ENCODE measurements at regions not wholly inside any gene's neighbourhood (a gene's known extent, or its start where the extent isn't known, plus 50 kb on each side); places are given as distances from the start of the nearest gene placed in this dataset.

DNA sequence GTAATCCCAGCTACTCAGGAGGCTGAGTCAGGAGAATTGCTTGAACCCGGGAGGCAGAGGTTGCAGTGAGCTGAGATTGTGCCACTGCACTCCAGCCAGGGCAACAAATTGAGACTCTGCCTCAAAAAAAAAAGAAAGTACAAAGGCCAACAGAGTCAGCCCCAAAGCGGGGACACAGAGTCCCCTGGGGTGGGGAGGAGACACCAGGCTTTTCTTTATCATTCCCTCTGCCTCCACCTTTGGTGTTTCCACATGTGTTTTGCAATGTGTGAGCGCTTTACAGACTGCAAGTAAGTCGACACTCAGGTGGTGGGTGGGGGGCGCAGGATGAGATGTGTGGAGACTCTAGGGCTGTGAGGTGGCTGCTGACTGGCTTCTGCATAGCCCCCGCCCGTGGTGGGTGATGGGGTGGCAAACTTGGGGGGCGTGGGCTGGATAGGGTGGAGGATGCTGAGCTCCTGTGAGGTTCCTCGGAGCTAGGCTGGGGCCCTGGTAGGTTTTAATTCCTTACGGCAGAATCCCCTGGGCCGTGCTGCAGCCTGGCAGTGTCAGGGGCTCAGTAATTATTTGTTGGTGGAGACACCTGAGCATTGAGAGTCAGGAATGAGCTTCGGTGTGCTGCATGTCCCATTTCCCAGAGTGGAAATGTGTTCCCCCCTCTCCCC is 177.2 kb downstream of the CTTN start:
- no peak for DNase-seq

DNA sequence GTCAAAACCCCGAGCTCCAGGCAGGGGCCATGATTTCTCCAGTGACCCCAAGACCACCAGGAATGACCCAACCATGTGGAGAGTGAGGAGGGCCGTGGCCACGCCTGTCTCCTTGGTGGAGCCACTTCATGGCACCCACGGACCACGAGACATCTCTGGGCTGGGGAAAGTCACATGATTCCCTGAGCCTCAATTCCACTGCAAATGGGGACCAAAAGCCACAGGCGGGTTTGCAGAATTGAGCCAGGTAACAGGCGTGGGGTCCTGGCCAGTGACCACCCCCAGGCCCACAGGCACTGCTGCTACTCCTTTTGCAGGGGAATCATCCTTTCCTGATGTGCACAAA is 178.9 kb downstream of the CTTN start:
- DNase-seq: no peak

DNA sequence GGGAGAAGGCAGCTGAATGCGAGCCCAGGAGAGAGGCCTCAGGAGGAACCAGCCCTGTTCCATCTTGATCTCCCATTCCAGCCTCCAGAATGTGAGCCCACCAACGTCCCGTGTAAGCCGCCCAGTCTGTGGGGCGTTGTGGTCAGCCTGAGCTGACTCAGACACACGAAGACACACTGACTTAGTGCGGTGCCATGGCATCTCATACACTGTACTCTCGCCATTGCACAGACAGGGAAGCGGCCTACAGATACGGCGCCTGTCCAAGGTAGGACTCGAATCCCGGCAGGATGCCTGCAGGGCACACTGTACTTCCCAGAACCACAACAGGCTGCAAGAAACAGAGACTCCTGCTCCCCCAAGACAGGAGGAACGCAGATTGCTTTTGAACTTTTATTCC is 179.6 kb downstream of the CTTN start:
- DNase-seq: no peak

DNA sequence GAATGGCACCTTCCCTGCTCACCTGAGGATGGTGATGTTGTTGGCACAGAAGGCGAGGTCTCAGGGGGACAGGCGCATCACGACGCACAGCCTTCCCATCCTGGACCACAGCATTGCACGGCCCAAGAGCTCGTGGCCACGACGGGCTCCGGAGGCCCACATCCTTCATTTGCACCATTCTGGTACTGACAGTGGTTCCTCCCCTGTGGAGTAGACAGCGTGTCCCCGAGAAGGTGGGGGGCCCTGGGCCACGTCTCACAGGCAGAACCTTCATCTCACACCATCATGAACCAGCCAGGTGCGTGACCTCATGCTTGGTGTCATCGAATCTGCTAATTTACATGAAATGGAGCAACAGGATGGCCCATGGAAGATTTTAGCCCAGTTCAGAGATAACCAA is 180.0 kb downstream of the CTTN start:
- no peak for DNase-seq

DNA sequence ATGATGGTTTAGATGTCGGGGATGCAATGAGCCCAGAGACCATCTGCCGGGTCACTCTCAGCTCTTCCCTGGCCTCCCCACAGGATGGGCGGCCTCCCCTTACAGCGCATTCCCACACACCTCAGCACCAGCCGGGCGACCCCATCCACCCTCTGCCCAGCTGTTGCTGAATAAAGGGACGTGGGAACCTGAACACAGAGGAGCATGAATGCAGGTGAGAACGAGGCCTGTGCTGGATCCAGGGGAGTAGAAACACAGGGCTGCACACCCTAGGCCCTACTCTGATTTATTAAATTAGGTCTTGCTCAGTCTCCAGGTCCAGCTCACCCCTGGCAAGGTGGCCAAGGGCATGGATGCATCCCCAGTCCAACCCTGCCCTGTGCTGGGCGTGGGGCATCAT is 180.5 kb downstream of the CTTN start:
- DNase-seq: no peak

DNA sequence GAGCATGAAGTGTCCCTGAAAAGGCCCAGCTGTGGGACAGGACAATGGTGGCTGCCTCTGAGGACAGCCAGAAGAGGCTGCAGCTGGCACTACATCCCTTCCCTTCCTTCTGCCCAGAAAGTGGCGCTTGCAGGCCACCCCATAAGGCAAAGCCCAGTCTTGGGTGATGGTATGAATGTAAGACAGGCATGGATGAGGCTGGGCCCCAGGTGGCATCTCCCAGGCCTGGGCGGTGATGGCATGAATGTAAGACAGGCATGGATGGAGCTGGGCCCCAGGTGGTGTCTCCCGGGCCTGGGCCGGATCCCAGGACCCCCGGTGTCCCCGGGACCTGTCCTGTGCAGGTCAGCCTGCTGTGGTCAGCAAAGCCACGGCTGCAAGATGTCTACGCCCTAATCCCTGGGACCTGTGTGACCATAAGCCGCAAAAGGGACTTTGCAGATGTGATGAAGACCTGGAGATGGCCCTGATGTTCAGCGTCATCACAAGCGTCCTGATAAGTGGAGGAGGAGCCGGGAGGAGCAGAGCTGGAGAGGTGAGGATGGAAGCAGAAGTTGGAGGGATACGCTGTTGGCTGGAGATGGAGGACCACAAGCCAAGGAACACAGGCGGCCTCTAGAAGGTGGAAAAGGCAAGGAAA is 181.1 kb downstream of the CTTN start:
- no peak for DNase-seq

DNA sequence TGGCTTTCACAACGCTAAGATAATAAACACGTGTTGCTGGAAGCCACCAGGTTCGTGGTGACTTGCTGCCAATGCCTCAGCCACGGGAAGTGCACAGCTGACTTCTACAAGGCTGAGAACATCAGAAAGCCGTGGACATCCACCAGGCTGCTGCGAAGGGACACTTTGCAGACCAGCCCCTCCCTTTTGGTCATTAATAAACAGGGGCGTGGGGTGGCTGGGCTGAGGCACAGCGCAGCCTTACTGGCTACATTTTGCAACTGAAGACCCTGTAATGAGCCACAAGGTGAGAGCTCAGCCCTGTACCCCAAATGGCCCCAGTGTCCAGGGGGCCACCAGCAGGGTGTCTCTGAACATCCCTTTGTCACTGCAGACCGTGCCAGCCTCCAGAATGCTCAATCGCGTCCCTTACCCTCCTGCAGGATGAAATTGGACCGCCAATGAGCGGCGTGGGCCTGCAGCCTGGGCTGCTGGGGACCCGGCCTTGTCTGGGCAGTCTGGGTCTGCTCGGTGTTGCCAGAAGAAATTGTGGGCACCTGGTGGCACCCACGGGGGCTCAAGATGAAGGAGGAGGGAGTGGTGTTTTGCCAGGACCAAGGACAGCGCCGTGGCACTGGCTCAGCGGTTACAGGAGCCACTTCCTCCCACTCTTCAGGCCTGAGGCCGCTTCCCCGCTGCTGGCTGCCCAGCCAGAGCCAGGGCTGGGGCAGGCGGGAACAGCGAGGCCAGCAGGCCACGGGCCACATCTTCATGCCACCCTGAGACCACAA is 181.9 kb downstream of the CTTN start:
- DNase-seq: no peak

DNA sequence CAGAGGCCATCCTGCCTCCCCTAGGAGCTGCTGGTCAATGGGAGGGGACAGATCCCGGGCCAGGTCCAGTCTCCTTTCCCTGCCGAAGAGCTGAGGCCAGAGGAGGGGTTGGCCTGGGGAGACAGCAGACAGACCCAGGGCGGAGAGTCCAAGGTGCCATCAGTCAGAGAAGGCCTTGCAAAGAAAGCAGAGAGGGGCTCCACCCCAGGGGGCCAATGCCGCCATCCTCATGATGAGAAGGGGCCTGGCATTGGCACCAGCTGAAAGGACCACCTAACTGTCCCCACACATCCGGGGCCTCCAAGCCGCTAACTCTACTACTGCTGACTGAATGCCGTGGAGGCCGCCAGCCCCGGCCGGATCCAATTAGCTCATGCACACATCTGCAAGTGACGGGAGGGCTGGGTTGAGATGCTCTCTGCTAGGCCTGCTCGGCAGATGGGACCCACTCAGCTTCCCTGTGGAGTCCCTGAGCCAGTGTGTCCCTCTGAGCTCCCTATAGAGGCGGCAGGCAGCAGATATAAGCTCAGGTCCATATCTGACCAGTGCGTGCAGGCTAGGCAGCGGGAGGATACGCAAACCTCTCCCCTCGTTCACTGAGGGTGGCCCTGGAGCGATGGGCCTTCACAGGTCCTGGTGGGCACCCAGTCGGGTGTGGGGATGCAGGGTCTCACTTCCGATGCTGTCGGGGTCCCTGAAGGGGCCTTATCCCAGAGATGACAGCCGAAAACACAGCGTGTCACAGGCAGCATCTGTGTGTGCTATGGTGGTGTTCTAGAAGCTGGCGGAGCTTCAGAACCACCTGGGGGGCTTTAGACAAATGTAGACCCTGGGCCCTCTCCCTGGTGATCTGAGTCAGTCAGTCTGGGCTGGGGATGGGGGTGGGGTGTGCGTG is 183.9 kb downstream of the CTTN start:
- DNase-seq: no peak

DNA sequence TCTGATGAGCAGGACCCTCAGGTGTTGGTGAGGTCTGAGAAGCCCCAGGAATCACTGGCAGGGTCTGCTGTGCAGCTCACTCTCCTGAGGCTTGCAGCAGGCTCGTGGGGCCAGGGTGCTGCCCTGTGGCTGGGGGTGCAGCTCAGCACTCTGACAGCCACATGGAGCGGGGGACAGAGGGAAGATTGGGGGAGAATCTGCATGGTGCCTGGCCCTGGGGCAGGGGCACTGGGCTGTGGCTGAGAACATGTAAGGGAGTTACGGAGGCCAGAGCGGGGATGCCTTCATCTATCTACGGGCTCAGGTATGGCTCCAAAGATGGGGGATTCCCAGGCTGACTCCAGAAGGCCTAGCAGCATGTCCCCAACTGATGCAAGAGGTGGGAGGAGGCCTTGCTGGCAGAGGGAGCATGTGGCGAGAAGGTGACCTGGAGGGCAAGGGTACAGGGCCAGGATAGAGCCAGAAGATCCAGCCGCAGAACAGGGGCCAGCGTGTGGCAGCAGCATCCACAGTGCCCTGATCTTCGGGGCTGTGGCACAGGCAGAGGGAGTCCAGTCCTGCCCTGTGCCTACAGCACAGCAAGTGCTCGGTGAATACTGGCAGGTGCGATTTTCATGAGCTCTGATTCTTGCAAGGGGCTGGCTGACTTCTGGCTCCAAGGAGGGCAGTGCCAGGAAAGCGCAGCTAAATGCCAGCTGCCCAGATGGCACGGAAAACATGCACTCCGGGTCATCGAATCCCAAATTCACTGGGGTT is 184.7 kb downstream of the CTTN start:
- DNase-seq: no peak

DNA sequence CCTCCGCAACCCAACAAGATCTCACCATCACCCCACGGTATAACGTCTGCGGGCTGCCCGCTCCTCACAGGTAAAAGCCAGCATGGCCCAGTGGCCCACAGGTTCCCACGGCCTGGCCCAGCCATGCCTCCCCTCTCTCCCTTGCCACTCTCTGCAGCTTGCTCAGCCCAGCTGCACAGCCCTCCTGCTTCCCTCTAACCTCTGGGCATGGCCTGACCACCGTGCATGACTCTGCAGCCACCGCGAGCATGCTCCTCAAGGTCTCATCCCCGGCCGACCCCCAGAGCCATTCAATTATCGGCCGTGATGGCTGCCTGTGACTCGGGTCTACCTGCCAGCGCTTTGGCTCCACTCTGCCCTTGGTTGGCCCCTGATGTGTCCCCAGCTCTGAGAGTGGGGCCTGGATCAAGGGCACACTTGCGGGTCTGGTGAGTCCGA is 185.5 kb downstream of the CTTN start:
- no peak for DNase-seq

DNA sequence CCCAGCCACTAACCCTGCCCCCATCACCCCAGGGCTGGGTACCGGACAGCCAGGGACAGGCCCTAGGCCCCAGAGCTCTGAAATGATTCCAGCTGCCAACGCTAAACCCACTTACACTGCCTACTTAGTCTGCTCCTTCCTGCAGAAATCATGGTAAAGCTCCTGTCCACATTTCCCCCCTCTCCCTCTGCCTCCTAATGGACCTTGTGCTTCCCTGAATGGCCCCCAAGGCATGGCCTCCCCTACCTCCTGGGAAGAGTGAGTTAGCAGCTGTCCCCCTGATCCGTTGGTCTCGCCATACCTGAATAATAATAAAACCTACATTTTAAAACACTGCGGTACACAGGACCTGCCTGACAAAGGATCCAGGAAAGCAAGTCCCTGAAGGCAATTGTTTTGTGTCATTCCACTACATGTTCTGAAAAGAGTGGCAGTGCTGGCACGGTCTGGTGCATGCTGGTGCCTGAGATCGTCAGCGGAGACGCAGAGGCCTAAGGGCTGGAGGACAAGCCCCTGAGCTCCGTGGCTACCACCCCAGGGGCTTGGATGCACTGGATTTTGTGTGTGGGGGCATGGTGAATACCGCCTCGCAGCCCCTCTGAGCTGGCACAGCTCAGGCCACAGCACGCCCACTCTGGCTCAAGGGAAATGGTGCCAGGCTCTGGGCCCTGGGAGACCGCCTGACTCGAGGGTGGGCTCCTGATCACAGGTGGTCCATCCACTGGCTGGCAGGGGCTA is 186.3 kb downstream of the CTTN start:
- no peak for DNase-seq

DNA sequence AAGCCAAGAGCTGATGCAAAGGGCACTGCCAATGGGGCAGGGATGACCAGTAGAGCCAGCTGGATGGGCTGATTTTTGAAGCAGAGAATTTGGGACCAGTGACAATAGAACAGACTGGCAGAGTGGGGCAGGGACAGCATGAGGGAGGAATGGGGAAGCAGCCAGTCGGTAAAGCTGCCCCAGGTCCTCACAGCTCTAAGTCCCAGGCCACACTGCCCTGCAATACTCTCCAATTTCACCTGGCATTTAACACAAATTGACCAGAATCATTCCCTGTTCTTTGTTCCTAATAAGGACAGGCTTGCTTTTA is 186.9 kb downstream of the CTTN start:
- no peak for DNase-seq

DNA sequence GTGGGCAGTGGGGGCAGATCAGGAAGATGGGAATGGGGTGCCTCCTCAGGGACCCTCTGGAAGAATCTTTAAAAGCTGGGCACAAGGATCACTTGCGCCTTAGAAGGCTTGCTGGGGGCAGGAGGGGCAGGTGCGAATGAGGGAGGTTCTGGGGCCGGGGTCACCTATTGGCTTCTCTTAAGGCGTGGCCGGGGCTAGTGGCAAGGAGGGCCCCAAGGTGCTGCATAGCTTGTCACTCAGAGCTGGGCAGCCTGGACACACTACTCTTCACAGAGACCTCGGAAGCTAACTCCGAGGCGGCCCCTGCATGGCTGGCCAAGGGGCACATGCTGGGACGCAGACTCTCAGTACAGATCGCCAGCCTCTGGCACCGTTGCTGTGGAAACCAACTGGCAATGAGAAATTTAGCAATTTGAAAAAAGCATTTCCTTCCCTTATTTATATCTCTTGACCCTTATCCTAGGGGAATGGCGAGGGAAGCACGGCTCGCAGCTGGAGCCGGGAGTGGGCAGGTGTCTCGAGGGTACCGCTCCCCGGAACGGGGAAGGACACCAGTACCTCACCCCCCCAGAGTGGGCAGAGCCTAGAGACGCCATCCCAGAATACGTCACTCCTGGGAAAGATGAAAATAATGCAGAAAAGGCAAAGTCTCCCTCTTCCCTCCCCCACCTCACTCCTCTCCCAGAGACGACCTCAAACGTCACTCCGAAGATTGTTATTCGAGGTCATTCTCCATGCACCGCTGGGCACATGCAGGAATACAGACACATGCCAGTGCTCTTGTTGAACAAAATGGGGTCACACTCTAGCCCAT is 188.1 kb downstream of the CTTN start:
- DNase-seq: no peak

DNA sequence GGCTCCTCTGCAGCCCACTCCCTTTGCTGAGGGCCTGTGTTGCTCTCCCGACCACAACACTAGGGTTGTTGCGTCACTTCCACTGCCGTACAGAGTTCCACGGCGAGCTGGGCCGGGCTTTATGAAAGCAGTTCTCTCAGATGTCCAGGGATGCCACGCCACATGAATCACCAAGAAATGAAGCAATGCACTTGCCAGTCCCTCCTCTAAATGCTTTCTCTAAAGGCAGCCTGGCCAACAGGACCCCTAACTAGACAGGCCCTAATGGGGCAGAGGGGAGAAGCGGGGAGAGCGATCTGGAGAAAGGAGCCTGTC is 188.7 kb downstream of the CTTN start:
- DNase-seq: no peak

DNA sequence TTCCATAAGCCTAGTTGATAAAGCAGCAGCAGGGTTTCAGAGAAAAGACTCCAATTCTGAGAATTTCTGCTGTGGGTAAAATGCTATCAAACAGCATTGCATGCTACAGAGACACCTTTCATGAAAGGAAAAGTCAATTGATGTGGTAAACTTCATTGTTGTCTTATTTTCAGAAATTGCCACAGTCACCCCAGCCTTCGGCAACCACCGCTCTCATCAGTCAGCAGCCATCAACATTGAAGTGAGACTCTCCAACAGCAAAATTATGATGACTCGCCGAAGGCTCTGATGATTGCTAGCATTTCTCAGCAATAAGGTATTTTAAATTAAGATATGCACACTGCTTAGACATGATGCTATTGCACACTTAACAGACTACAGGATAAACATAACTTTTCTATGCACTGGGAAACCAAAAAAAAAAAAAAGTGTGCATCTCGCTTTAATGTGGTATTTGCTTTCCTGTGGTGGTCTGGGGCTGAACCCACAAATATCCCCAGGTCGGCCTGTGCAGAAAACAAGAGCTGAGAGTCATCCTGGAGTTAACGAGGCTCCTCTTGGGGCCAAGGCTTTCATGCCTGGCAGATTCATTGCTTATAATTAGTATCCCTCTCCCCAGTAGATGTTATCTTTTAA is 192.1 kb downstream of the CTTN start:
- DNase-seq: no peak

DNA sequence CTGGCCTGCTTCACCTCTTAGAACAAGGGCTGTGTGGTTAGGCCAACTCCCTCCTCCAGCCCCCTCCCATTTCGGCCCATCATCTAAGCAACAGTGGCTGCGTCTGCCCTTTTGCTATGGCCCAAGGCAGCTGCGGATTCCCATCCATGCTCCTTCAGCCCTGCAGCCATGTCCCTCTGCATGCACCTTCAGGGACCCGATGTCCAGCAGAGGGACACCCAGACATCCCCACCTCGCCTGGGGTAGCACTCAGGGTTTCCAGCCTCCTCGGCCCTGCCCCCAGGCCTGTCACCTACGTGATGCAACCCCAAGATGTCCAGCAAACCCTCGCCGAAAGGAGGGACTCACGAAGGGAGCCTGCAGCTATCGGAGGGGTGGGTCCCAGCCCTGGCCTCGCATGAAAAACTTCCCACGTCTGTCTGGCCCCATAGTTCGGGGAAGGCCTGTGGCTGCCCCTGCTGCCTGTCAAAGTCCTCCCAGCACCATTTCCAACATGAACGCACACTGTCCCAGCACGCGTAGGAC is 194.4 kb downstream of the CTTN start:
- no peak for DNase-seq

DNA sequence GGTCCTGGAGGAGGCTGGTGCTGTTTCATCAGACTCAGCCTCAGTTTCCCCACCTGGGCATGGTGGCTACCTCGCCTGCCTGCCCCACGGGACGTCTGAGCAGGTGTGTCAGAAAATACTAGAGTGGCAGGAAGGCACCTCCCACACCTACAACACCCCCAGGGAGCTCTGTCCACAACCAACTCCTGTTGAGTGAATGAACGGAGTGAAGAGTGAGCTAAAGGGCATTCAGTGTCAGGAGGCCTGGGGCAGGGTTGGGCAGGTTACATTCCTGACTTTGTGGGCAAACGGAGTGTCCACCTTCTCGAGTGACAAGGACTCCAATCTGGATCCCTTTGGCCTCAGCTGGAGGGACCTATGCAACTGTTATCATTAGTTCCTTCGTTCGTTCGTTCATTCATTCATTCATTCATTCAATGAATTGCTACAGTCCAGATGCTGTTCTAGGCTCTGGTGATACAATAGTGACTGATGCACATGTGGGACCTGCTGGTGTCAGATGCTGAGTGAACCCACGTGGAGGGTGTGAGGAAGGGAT is 195.2 kb downstream of the CTTN start:
- DNase-seq: no peak

DNA sequence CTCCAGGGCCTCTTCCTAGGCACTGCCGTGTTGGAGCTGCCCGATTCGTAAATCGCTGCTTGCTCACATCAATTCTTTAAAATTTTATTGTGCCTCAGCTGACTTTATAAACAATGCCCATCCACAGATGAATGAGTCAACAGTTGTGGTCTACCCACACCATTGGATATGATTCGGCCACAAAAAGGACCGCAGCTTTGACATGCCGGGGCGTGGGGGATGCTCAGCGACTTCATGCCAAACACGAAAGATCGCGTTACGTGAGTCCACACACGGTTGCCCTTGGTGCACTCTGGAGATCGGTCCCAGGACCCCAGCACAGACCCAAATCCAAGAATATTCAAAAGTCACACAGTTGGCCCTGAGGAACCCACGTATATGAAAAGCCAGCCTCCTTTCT is 195.7 kb downstream of the CTTN start:
- DNase-seq: no peak

DNA sequence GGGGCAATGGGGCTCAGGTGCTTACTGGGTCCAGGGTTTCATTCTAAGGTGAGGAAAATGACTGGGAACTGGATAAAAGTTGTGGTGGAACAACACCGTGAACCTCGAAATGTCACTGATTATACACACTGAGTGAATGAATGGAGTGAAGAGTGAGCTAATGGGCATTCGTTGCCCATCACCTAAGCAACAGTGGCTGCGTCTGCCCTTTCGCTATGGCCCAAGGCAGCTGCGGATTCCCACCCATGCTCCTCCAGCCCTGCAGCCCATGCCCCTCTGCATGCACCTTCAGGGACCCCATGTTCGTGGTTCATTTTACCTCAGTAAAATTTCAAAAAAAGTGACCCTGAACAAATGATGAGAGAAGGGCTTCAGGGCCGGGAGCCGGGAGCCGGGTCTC is 196.3 kb downstream of the CTTN start:
- DNase-seq: no peak

DNA sequence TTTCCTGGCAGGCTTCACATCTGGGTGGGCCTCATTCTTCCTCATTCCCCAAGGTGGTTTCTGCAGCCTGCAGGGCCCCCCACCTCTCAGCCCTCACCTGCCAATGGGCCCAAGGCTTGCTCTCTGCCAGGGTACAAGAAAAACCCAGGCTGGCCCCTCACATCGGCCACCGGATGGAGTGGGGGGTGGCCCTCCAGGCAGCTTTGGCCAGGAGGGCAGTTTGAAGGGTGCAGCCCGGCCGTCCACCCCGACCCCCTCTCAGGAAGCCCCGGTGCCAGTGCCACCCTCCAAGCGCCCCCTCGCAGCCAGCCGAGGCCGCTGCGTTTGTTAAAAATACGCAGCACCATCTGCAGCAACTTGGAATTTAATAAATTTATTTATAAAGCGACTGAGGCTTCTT is 196.7 kb downstream of the CTTN start:
- no peak for DNase-seq

Measured in stimulated activated CD4-positive, alpha-beta T cell treated with anti-CD3 and anti-CD28 coated beads, Interleukin-4, amount 100 ng/mL, for 4 hours (primary cell).